H1 (cell line): ENCODE measurements at regions not wholly inside any gene's neighbourhood (a gene's known extent, or its start where the extent isn't known, plus 50 kb on each side); places are given as distances from the start of the nearest gene placed in this dataset.

Source experiments
- CEBPB ChIP-seq: IDR thresholded peaks from 2 replicates; pipeline ENCODE4 v1.6.1; 2012; ENCODE audit warnings: low read depth, low read length
- KDM5A ChIP-seq: fragments of 200-600 bp; IDR thresholded peaks from 2 replicates; pipeline ENCODE4 v1.7.1; 2012; ENCODE audit warnings: mild to moderate bottlenecking, low read length, inconsistent platforms, mixed read lengths
- NANOG ChIP-seq: IDR thresholded peaks from 2 replicates; pipeline ENCODE4 v1.6.1; 2011; ENCODE audit warnings: low read length, low read depth, mild to moderate bottlenecking, inconsistent platforms; ENCODE audit not compliant: insufficient read depth, poor library complexity, severe bottlenecking
- SRF ChIP-seq: IDR thresholded peaks from 2 replicates; pipeline ENCODE4 v1.6.1; 2011; ENCODE audit warnings: mild to moderate bottlenecking, low read depth, low read length, moderate library complexity

DNA sequence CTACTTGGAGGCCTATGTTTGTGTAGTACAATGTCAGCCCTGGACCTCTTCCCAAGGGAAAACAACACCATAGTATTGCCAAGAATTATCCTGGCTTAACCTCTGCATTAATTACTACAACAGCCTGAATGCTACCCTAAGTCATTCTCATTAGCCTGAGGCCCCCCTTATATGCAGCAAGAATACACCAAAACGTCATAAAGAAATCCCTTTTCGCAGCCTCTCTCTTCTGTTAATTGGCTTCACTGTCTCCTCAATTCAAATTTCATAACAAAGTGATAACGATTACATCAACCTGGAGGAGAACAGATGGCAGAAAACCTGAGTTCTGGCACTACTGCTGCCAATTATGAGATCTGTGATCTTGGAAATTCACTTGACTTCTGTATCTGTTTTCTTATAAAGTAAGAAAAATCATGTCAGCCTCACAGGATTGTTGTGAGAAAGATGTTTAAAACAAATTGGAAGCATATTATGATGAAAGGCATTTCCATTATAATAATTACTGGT is 1663.1 kb downstream of the STIM2 start (continued):
- TF ChIP-seq SRF (no peak), CEBPB (no peak), KDM5A (no peak), NANOG (no peak)
